Chondrocyte (in vitro differentiated cells): ENCODE measurements at regions not wholly inside any gene's neighbourhood (a gene's known extent, or its start where the extent isn't known, plus 50 kb on each side); places are given as distances from the start of the nearest gene placed in this dataset.

Source experiments
- DNase-seq: peaks from one replicate; pipeline ENCODE4 v3.0.0; 2021; ENCODE audit warnings: mixed read lengths, low spot score
- H3K27ac Mint-ChIP-seq: one replicate; pipeline ENCODE4 v1.8.0; 2021; ENCODE audit warnings: mild to moderate bottlenecking, moderate library complexity, mixed read lengths; ENCODE audit not compliant: unreplicated experiment
- H3K27me3 Mint-ChIP-seq: 2 replicates; pipeline ENCODE4 v1.8.0; 2021; ENCODE audit warnings: low read depth, mixed read lengths
- H3K36me3 Mint-ChIP-seq: 2 replicates; pipeline ENCODE4 v1.8.0; 2021; ENCODE audit warnings: low read depth, mixed read lengths
- H3K4me1 Mint-ChIP-seq: 2 replicates; pipeline ENCODE4 v1.8.0; 2021; ENCODE audit warnings: low read depth, mild to moderate bottlenecking, mixed read lengths
- H3K4me3 Mint-ChIP-seq: one replicate; pipeline ENCODE4 v1.8.0; 2021; ENCODE audit warnings: mild to moderate bottlenecking, moderate library complexity, mixed read lengths; ENCODE audit not compliant: unreplicated experiment
- H3K9me3 Mint-ChIP-seq: 2 replicates; pipeline ENCODE4 v1.8.0; 2021; ENCODE audit warnings: low read depth, mixed read lengths
- TF ChIP-seq, protein P1 (sequence below): fragments of 200-600 bp; sonication (generic); IDR thresholded peaks from 2 replicates; pipeline ENCODE4 v1.5.0; 2021; ENCODE audit warnings: antibody characterized with exemption, mild to moderate bottlenecking, moderate library complexity

- no peaks in the 10 kb centered on the region for H3K9me3 Mint-ChIP-seq
- peak overlapping the region; percentile 69 for H3K4me3 Mint-ChIP-seq
- TF ChIP-seq, protein P1, sequence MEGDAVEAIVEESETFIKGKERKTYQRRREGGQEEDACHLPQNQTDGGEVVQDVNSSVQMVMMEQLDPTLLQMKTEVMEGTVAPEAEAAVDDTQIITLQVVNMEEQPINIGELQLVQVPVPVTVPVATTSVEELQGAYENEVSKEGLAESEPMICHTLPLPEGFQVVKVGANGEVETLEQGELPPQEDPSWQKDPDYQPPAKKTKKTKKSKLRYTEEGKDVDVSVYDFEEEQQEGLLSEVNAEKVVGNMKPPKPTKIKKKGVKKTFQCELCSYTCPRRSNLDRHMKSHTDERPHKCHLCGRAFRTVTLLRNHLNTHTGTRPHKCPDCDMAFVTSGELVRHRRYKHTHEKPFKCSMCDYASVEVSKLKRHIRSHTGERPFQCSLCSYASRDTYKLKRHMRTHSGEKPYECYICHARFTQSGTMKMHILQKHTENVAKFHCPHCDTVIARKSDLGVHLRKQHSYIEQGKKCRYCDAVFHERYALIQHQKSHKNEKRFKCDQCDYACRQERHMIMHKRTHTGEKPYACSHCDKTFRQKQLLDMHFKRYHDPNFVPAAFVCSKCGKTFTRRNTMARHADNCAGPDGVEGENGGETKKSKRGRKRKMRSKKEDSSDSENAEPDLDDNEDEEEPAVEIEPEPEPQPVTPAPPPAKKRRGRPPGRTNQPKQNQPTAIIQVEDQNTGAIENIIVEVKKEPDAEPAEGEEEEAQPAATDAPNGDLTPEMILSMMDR, result no peak
- no peak for DNase-seq
- H3K4me1 Mint-ChIP-seq, result peaks cover 10% of the 10 kb centered on the region
- H3K27me3 Mint-ChIP-seq, result peaks cover 10% of the 10 kb centered on the region
- H3K36me3 Mint-ChIP-seq, result no peaks in the 10 kb centered on the region
- peak overlapping the region; percentile 52 for H3K27ac Mint-ChIP-seq
Observed at GRCh38 chr2:199581935-199582360, 124.2 kb upstream of the SATB2 start.

GRCh38 chr2:199581408-199581807, 123.7 kb upstream of the SATB2 start:
- Mint-ChIP-seq H3K27ac (no peak overlapping the region), H3K36me3 (no peaks in the 10 kb centered on the region), H3K9me3 (no peaks in the 10 kb centered on the region), H3K4me1 (peaks cover 10% of the 10 kb centered on the region), H3K4me3 (peak overlapping the region; percentile 69), H3K27me3 (peaks cover 8% of the 10 kb centered on the region)
- no peak for DNase-seq
- TF ChIP-seq, protein P1, result no peak

GRCh38 chr2:199575416-199575815, 117.7 kb upstream of the SATB2 start:
- Mint-ChIP-seq H3K27ac (no peak overlapping the region), H3K4me3 (no peak overlapping the region), H3K9me3 (no peaks in the 10 kb centered on the region), H3K36me3 (no peaks in the 10 kb centered on the region), H3K4me1 (no peaks in the 10 kb centered on the region), H3K27me3 (peaks cover 8% of the 10 kb centered on the region)
- TF ChIP-seq, protein P1, result no peak
- no peak for DNase-seq

- H3K4me3 Mint-ChIP-seq, result no peak overlapping the region
- no peak overlapping the region for H3K27ac Mint-ChIP-seq
- peaks cover 7% of the 10 kb centered on the region for H3K27me3 Mint-ChIP-seq
- no peaks in the 10 kb centered on the region for H3K4me1 Mint-ChIP-seq
- no peaks in the 10 kb centered on the region for H3K9me3 Mint-ChIP-seq
- no peak for DNase-seq
- H3K36me3 Mint-ChIP-seq, result no peaks in the 10 kb centered on the region
- TF ChIP-seq, protein P1, result no peak
Observed at GRCh38 chr2:199572571-199572970, 114.8 kb upstream of the SATB2 start.

DNA sequence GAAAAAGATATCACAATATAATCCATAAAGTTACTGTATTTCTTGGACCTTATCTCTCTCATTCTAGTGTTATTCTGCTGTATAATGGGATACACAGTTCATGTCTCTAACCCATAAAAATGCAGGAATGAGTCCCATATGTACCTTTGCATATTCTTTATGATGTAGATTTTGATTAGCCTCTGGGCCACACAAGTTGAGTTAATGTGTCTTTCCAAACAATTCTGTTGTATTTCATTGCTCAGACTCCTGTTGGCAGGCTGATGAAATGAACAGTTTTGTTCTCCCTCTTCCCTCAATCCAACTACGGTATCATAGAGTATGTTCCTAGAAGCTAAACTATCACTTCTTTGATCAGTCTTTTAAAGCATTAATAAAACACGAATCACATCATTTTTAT, 113.2 kb upstream of the SATB2 start:
- Mint-ChIP-seq H3K4me3 (no peak overlapping the region), H3K9me3 (no peaks in the 10 kb centered on the region), H3K27me3 (peaks cover 8% of the 10 kb centered on the region), H3K4me1 (no peaks in the 10 kb centered on the region), H3K27ac (no peak overlapping the region), H3K36me3 (no peaks in the 10 kb centered on the region)
- DNase-seq, result no peak
- TF ChIP-seq, protein P1, result no peak
